ENCODE measurements at regions not wholly inside any gene's neighbourhood (a gene's known extent, or its start where the extent isn't known, plus 50 kb on each side); places are given as distances from the start of the nearest gene placed in this dataset.
"Not testable (repeated sequence)": the region's sequence is repeated elsewhere in the genome, so short reads cannot be mapped to it uniquely, and the experiment has no call there.

DNA sequence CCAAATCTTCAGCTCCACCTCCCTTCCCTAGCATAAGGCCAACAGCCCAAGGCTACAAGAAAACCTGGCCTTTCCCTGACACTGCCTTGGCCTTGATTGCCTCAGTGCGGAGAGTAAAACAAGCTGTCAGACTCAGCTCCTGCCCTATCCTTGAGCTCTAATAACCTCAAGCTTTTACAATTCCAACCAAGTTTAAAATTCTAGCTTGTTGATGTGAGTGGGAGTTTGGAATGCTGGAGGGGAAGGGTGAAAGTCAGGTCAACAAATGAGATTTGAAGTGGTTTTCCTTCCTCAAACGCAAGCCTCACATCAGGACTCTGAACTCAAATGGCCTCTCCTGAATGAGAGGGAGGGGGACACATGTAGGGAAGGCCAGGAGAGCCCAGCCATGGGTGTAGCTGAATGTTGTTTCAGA lies 197.0 kb upstream of the VLDLR start:
- peak; percentile 55 to 68 (median 62) for DNase-seq (ENCODE audit: low read depth in 4 of 4, low spot score in 3 of 4)

DNA sequence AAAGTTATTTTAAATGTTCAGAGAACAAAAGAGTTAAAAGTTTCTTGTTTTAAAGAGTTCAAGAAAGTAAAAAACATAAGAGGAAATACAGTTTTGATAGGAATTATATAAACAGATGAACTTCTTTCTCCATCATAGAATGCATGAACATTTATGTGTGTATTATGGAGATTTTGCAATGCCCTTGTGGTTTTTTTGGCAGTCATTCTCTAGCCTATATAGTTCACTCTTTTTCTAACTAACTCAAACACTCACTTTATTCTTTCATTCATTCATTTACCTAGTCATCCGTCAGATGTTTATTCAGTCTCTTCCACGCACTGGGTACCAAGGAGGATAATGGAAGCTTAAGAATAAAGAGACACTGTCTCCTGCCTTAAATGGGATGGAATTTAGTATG lies 195.9 kb upstream of the VLDLR start:
- DNase-seq (ENCODE audit: low read depth in 4 of 4, low spot score in 3 of 4): no peak

DNA sequence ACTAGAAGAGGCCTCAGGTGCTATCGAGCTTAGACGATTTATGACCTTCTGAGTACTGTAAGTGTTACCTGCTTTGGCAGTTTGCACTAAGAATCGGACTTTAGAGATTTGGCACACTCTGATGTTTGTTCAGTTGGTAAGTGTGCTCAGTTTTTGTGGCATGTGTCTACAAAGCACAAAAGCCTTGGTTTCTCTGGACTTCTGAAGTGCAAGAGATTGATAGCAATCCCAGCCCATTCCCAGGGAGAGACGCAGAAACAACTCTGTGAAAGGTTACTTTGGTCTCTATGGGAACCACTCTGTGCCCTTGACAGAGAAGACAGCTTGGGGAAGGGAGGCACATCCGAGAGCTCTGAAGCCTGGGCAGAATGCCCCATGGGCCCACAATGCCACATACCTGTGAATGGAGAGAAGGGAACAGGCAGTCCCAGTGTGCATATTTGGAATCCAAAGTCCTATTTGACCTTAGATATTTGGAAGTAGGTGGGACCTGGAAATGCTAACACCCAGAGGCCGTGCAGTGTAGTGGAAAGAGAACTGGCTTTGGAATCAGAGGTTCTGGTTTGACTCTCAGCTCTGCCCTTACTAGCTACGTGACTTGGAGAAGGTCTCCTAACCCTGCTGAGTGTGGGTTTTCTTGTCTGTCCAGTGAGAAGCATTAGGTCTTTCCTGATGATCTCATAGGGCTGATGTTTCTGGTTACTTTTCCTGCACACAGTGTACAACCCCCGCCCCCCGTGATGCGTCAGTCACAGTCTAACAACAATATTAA lies 194.3 kb upstream of the VLDLR start:
- no peak for DNase-seq (ENCODE audit: low read depth in 4 of 4, low spot score in 3 of 4)

DNA sequence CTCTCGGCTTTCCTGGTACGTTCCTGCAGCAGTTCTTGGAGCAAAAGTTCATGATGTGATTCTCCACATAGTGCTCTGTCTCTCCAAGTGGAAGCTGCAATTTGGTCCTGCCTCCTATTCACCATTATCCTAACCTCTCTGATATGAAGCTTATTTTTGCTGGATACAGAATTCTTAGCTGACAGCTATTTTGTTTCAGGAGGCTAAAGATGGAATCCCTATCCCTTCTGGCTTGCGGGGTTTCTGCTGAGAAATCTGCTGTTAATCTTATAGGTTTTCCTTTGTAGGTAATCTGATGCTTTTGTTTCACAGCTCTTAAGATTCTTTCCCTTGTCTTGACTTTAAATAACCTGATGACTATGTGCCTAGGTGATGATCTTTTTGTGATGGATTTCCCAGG lies 181.6 kb upstream of the VLDLR start:
- DNase-seq (ENCODE audit: low read depth in 4 of 4, low spot score in 3 of 4): no peak

DNA sequence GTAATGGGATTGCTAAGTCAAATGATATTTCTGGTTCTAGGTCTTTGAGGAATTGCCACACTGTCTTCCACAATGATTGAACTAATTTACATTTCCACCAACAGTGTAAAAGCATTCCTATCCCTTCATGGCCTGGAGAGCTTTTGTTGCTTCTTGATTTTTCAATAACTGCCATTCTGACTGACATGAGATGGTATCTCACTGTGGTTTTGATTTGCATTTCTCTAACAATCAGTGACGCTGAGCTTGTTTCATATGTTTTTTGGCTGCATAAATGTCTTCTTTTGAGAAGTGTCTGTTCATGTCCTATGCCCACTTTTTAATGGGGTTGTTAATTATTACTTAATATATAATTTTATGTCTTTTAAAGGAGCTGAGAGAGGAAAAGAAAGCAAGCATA lies 177.7 kb upstream of the VLDLR start:
- not testable (repeated sequence) for DNase-seq (ENCODE audit: low read depth in 4 of 4, low spot score in 3 of 4)

DNA sequence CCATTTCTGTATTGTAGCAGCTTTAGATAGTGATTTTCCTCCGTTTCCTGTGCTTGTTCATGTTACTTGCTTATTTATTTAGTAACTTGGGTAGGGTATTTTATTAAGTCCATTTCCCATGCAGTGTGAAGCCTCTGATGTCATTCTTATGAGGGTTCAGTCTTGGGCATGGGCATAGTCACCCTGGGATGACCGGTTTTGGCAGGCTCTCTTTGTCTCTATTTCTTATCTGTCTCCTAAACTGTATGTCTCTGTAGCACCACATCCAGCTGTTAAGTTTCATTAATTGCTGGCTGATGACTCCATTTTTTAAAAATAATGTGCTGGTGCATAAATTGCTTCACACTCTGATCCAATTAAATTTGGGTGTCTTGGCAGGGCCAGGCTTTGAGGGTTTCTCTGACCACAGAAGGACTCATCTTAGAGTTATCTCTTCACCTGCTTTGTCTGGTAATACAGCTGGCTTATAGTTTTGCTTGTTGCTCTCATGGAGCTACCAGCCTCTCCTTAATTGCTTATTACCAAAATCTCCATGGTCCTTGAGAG lies 173.3 kb upstream of the VLDLR start:
- DNase-seq (ENCODE audit: low read depth in 4 of 4, low spot score in 3 of 4): no peak

DNA sequence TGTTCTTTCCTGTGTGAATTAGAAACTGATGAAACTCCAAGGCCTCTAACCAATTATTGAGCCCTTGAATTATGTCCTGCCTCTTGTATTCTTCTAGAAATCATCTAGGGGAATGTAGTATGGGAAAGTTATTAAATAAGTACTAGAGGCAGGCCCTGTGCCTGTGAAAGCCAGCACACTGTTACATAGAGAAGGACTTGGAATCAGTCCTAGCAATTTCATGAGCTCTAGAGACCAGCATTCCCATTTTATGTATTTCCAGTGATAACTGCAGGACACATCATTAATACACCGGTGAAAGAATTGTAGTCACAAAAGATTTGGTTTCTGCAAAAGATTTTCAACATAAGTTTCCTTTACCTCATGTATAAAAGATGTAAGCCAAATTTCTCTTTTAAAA lies 168.5 kb upstream of the VLDLR start:
- DNase-seq (ENCODE audit: low read depth in 4 of 4, low spot score in 3 of 4): no peak

DNA sequence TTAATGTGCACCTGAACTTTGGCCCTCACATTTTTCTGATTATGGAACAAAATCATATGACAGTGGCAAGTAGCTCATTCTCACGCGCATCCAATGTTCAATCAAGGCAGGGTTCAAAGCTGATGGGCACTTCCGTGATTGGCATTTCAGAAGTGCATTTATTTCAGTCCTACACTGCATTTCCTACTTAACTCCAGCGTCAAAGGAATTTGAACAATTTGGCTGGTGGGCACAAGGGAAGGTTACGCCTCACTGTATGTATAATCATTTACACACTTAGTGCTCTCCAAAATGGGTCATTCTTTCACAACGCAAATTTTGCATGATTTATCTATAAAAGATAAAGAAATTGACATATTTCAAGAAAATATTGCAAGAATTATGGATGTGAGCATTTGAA lies 167.9 kb upstream of the VLDLR start:
- DNase-seq (ENCODE audit: low read depth in 4 of 4, low spot score in 3 of 4): no peak

DNA sequence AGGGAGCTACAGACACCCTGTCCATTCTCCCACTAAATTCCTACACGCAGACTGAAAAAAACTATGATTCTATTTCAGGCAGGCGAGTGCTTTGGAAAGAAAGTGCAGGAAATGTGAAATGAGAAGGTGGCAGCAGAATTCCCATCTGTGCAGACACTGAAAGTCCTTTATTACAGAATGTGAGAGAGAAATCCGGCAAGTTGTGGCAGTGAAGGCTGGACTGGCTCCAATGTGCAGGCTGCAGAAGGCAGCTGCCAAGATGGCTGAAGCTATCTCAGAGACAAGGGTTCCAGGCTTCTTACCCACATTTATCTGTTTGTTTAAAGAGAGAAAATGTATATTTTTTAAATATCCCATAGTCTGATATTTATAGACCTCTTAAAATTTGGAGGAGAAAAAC lies 161.8 kb upstream of the VLDLR start:
- DNase-seq (ENCODE audit: low read depth in 4 of 4, low spot score in 3 of 4): no peak

DNA sequence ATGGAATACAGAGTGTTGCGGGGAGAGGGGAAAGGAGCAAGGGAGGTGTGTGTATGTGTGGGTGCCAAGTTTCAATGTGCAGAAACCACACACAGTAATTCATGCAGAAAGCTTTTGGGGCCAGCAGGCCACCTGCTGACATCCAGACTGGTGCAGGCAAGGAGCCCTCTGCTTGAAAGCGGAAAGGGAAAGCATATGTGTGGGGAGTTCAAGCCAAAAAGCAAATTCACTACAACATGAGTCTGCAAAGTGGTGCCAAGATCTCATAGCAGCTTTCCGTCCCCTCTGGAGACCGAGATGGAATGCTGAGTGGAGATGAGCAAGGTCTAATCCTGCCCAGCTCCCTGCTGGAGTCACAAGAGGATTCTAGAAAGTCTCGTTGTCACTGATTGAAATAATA lies 159.7 kb upstream of the VLDLR start:
- no peak for DNase-seq (ENCODE audit: low read depth in 4 of 4, low spot score in 3 of 4)

DNA sequence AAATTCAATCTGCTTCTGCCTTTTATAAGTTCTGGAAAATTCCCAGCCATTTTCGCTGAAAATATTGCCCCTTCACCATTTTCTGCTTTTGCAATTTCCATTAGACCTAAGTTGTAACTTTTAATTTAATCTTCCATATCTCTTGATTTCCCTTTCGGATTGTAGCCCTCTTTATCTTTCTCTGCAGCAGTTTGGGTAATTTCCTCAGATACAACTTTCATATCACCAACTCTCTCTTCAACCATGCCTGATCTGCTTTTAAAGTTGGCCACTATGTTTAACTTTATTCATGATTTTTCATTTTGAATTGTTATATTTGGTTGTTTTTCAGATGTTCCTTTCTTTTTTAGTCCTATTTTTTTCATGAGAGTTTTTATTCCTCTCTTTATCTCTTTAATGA lies 157.0 kb upstream of the VLDLR start:
- DNase-seq (ENCODE audit: low read depth in 4 of 4, low spot score in 3 of 4): no peak

DNA sequence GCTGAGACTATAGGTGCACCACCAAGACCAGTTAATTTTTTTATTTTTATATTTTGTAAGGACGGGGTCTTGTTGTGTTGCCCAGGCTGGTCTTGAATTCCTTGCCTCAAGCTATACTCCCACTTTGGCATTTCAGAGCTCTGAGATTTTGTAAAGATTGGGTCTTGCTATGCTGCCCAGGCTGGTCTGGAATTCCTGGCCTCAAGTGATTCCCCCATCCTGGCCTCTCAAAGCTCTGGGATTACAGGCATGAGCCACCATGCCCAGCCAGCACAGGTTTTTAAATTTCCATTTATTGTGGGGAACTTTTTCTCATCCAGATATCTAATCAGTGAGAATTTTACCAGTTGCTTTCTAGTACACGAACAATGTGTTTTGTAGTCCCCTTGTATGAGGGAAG lies 156.1 kb upstream of the VLDLR start:
- DNase-seq (ENCODE audit: low read depth in 4 of 4, low spot score in 3 of 4): no peak

DNA sequence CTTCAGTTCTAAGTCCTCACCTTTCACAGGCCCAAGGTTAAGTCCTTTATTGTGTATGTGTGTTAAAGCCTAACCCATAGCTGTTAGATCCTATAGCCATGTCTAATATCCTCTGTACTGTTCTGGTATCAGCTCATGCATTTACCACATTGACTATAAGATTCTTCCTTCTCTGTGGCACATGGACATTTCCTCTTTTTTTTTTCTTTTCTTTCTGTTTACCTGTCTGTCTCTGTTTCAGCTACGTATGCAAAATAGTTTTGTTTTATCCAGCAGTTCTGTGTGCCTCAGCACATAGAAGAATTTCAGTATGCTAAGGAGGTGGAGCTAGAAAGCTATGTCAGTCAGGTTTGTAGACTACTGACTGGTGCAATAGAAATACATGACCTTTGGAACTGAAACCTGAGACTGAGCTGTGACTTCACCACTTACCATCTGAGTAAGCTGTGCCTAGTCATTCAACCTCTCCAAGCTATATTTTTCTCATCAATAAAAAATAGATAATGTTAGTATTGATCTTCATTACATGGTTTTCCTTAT lies 155.6 kb upstream of the VLDLR start:
- DNase-seq (ENCODE audit: low read depth in 4 of 4, low spot score in 3 of 4): peak in 2 of 4 donors; percentile 36 to 42

DNA sequence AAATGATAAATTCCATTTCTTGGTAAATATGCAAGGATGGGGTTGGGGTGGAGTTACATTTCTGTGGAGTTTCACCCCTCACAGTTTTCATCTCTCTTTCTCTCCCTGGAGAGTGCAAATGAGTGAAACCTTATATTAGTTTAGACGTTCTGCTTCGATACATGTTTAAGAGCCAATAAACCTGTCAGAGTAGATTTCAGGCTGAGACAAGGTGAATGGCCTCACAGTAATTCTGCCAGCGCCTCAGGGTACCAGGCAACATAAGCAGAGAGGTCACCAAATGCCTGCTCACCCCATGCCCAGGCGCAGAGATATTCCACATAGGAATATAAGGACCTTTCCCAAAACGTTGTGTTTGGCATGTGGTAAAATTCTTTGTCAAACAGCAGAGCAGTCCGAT lies 154.9 kb upstream of the VLDLR start:
- peak in 2 of 4 donors; percentile 36 to 60 for DNase-seq (ENCODE audit: low read depth in 4 of 4, low spot score in 3 of 4)

DNA sequence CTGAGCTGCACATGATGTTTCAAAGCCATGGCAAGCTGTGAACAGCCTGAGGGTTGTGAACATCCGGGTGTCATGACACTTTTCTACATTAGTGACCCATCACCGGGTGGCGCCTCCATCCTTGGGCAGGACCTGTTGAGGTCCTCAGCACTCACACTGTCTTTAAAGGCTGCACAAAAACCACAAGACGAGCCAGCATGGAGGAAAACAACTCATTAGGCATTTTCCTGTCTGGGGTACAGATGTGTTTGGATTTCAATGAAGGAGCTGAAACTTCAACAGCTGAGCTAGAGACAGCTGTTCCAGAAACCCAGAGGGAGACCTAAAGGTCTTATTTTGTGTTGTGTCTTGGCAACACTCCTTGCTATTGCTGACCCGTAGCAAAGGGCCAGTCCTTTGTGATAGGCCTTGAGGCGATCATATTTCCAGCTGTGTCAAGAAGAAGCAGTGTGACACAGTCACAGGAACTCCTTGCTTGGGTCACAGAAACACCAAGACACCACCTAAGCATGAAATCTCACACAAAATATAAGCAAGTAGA lies 151.8 kb upstream of the VLDLR start:
- DNase-seq (ENCODE audit: low read depth in 4 of 4, low spot score in 3 of 4): peak; percentile 55 to 77 (median 58)

DNA sequence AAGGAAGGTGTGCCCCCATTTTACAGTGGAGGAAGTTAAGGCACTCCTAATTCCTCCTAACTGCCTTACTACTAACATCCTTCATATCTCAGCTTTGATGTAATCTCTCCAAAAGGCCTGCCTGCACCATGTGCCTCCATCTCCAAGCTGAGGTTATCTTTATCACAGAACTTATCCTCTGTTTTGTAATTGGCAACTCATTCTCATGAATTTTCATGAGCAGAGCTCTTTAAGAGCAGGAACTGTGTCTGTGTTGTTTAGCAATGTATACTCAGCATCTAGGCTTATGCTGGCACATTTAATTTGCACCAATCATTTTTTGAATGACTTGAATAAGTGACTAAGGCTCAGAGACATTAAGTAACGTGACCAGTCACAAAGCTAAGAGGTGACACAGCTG lies 147.9 kb upstream of the VLDLR start:
- DNase-seq (ENCODE audit: low read depth in 4 of 4, low spot score in 3 of 4): no peak

DNA sequence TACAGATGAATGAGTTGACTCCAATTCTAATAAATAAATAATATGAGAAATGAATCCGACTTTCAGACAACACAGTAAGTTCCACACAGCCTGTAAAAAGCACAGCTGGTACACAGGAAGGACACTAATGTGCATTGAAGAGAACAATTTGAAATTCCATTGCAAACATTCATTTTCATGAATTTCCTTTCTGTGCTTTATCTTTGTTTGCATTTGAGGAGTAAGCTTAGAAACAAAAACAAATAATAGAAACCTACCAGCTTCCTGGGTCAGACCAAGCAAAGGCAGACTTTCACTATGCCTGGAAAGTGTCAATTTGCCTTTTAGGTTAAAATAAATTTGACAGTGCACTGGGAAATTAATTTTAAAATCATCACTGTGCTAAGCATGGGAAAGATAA lies 143.8 kb upstream of the VLDLR start:
- no peak for DNase-seq (ENCODE audit: low read depth in 4 of 4, low spot score in 3 of 4)

DNA sequence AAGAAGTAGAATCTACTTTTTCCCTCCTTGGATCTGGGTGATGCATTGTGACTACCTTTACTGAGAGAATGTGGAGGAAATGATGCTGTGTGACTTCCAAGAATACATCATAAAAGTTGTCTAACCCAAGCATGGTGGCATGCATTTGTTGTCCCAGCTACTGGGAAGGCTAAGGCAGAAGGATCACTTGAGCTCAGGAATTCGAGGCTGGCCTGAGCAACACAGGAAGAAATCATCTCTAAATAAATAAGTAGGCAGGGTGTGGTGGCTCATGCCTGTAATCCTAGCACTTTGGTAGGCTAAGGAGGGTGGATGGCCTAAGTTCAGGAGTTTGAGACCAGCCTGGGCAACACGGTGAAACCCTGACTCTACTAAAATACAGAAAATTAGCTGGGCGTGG lies 143.2 kb upstream of the VLDLR start:
- no peak for DNase-seq (ENCODE audit: low read depth in 4 of 4, low spot score in 3 of 4)

DNA sequence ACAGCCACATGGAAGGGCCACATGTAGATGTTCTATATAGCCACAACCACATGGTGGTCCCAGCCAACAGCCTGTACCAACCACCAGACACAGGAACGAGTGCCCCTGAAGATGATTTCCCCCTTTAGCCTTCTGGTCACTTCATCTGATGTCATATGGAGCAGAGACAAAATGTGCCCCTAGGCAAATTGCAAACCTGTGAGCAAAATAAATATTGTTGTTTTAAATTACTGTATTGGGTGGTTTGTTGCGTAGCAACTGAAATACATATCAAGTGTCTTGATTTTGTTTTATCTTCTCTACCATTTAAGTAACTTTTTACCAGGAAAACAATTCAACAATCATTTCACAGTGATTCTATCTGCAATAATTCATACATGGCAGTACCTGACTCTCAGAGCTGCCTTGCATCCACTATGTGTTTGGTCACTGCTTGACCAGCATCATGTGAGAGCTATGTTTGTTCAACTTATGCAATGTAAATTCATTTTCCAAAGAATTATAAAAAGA lies 142.5 kb upstream of the VLDLR start:
- DNase-seq (ENCODE audit: low read depth in 4 of 4, low spot score in 3 of 4): no peak

DNA sequence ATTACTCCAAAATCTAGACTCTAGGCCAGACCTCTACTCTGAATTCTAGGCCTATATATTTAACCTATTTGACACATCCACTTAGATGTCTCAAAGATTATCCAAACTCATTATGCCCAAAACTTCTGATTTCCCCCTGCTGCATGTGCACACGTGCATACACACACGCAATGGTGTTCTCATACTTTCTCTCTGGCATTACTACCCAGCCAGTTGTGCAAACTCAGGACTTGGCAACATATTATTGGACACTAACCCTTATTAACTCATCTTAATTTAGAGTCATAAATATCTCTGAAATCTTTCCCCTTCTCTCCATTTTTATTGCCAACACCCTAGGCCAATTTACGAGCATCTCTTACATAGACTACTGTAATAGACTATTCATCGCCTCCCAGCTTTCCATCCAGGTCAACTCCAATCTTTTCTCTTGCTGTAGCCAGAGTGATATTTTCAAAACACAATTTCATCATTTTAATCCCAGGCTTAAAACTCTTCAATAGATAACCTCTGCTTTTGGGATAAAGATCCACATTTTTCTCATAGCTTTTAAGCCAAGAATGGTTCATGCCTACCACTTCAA lies 141.2 kb upstream of the VLDLR start:
- DNase-seq (ENCODE audit: low read depth in 4 of 4, low spot score in 3 of 4): no peak

DNA sequence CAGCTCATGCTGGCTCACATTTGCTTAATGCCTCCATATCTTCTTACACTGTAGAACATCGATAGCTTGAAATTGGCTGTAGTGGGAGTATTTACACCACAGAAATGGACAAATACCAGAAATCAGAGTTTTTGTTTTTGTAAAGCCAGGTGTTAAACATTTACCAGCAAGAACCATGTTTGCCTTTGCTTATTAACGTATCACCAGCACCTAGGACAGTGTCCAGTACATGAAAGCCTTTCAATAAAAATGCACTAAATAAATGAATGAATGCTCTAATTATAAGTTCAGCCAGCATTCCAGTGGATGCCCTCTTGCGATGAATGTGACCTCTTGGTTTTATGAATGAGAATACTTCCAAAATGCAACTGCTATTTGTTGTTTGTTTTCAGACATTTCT lies 140.4 kb upstream of the VLDLR start:
- DNase-seq (ENCODE audit: low read depth in 4 of 4, low spot score in 3 of 4): no peak

DNA sequence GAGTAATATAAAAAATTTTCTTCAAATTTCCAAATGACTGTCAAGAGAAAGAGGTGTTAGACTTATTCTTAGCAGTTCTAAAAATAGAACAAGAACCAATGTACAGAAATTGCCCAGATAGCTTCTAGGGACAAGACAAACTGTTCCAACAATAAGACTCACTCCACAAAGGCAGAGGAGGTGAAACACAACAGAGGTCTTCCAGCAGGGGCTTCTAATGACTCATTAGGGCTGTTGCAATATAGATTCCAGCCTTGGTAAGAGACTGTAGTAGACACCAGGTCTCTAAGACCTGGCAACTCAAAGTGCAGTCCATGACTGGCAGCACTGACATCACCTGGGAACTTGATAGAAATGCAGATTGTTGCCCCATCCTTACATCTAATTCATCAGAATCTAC lies 134.6 kb upstream of the VLDLR start:
- no peak for DNase-seq (ENCODE audit: low read depth in 4 of 4, low spot score in 3 of 4)

All from left renal pelvis (tissue), 4 donors.